ENCODE measurements at regions not wholly inside any gene's neighbourhood (a gene's known extent, or its start where the extent isn't known, plus 50 kb on each side); places are given as distances from the start of the nearest gene placed in this dataset.

DNA sequence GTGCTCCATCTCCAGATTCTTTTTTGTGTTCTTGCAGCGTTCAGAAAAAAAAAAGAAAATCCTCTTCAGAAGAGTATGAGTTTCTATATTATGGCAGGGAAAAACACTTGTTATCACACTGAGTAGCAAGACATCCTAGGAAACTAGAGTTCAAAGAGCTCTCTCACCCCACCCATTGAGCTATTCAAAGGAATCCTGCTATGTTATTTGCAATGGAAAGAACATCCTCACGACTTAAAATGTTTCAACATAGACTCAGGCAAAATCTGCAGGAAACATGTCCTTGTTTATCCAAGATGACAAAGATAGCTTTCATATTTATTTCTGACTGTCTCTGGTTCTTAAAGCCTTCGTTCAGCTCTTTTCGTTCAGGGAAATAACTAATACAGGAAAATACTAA, 331.6 kb upstream of the ANO5 start:
- Histone ChIP-seq H3K27ac (no peak overlapping the region), H3K4me3 (no peak overlapping the region), H3K27me3 (no peaks in the 10 kb centered on the region), H3K9me3 (replicated peaks in 1 of 3) (no peaks in the 10 kb centered on the region), H3K4me1 (replicated peaks in 1 of 2) (no peaks in the 10 kb centered on the region), H3K36me3 (replicated peaks in 1 of 2) (no peaks in the 10 kb centered on the region)
- TF ChIP-seq, protein P1, sequence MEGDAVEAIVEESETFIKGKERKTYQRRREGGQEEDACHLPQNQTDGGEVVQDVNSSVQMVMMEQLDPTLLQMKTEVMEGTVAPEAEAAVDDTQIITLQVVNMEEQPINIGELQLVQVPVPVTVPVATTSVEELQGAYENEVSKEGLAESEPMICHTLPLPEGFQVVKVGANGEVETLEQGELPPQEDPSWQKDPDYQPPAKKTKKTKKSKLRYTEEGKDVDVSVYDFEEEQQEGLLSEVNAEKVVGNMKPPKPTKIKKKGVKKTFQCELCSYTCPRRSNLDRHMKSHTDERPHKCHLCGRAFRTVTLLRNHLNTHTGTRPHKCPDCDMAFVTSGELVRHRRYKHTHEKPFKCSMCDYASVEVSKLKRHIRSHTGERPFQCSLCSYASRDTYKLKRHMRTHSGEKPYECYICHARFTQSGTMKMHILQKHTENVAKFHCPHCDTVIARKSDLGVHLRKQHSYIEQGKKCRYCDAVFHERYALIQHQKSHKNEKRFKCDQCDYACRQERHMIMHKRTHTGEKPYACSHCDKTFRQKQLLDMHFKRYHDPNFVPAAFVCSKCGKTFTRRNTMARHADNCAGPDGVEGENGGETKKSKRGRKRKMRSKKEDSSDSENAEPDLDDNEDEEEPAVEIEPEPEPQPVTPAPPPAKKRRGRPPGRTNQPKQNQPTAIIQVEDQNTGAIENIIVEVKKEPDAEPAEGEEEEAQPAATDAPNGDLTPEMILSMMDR (IDR thresholded peaks at IDR 0.05) = no peak
- no peak for TF ChIP-seq POLR2A (IDR thresholded peaks at IDR 0.05)
- intact Hi-C loops (cut with DNase I) = no loop called here
- WGBS, 4 donors = 15 to 24% (median 20%) methylated on average over 4 of the region's 4 CpGs
- DNase-seq = no peak

DNA sequence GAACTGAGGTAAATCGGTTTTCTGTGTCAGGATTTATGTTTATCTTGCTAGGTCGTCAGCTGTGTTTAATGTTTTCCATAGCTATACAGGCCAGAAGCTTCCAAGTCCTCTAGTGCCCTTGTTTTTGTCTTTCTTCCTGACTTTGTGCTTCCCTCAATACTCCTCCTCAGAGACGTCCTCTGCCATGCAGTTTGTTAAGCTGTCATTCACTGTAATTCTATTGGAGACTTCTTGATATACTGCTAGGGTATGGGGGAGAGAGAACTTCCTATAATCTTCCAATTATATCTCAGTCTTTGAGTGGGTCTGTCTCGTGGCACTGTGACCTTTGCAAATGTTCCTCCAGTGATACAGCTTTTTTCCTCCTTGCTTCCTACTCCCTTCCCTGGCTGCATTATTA, 327.3 kb upstream of the ANO5 start:
- Histone ChIP-seq H3K4me3 (no peak overlapping the region), H3K4me1 (replicated peaks in 1 of 2) (no peaks in the 10 kb centered on the region), H3K27ac (no peak overlapping the region), H3K27me3 (no peaks in the 10 kb centered on the region), H3K36me3 (replicated peaks in 1 of 2) (no peaks in the 10 kb centered on the region), H3K9me3 (replicated peaks in 1 of 3) (no peaks in the 10 kb centered on the region)
- intact Hi-C loops (cut with DNase I) = no loop called here
- no peak for TF ChIP-seq POLR2A (IDR thresholded peaks at IDR 0.05)
- TF ChIP-seq, protein P1 (IDR thresholded peaks at IDR 0.05) = no peak
- DNase-seq = no peak
- WGBS, 4 donors = 40 to 48% (median 45%) methylated on average over 4 of the region's 4 CpGs

DNA sequence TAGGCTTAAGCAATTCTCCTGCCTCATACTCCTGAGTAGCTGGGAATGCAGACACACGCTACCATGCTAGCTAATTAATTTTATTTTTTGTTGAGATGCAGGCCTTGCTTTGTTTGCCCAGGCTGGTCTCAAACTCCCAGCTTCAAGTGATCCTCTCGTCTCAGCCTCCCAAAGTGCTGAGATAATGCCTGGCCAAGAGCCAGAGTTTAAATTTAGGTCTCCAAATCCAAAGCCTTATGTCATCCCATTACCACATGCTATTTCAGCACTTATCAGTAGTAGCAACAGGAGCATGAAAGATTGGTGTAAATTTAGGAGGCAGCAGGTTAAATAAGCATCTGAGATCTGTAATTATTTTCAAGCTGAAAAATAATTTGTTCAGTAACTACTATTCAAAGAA, 326.1 kb upstream of the ANO5 start:
- WGBS, 4 donors = 33 to 39% (median 34%) methylated on average over 2 of the region's 2 CpGs
- no peak overlapping the region for H3K27ac ChIP-seq
- intact Hi-C loops (cut with DNase I) = no loop called here
- H3K36me3 ChIP-seq (replicated peaks in 1 of 2) = no peaks in the 10 kb centered on the region
- H3K4me1 ChIP-seq (replicated peaks in 1 of 2) = no peaks in the 10 kb centered on the region
- peak in 1 of 7 donors; percentile 2 for DNase-seq
- TF ChIP-seq POLR2A (IDR thresholded peaks at IDR 0.05) = no peak
- TF ChIP-seq, protein P1 (IDR thresholded peaks at IDR 0.05) = no peak
- H3K27me3 ChIP-seq = no peaks in the 10 kb centered on the region
- no peaks in the 10 kb centered on the region for H3K9me3 ChIP-seq (replicated peaks in 1 of 3)
- H3K4me3 ChIP-seq = no peak overlapping the region

DNA sequence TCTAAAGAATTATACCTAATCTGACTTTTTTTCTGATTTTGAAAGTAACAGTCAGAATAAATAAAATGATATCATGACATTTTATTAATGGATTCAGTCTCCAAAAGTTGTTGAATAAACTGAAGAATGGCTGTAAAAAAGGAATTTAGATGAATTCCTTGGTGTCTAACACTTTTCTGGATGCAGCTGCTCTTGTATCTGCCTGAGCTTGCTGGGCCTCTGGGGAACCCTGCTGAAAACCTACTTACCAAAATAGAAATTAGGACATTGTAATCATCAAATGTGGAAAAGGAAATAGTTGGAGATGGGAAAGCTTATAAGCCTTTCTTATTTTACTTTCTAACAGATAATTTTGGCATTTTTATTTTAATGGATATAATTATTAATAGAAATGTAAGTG, 315.7 kb upstream of the ANO5 start:
- H3K4me1 ChIP-seq (replicated peaks in 1 of 2) = no peaks in the 10 kb centered on the region
- H3K27ac ChIP-seq = no peak overlapping the region
- no peaks in the 10 kb centered on the region for H3K27me3 ChIP-seq
- intact Hi-C loops (cut with DNase I) = no loop called here
- no peaks in the 10 kb centered on the region for H3K36me3 ChIP-seq (replicated peaks in 1 of 2)
- no peak for DNase-seq
- no peaks in the 10 kb centered on the region for H3K9me3 ChIP-seq (replicated peaks in 1 of 3)
- no peak overlapping the region for H3K4me3 ChIP-seq
- TF ChIP-seq, protein P1 (IDR thresholded peaks at IDR 0.05) = no peak
